Uterus (tissue), 2 donors: ENCODE measurements at regions not wholly inside any gene's neighbourhood (a gene's known extent, or its start where the extent isn't known, plus 50 kb on each side); places are given as distances from the start of the nearest gene placed in this dataset.

Source experiments
- POLR2A ChIP-seq, 2 donors: fragments of 450-650 bp; IDR thresholded peaks; one replicate each; pipeline ENCODE4 v1.6.1; 2016; ENCODE audit warnings: antibody characterized with exemption in 2 of 2, mild to moderate bottlenecking in 1 of 2, moderate library complexity in 1 of 2
- TF ChIP-seq, protein P1 (sequence below), 4 experiments: fragments of 200-600 bp in 2 of 4; fragments of 450-650 bp in 2 of 4; sonication (generic) in 2 of 4; IDR thresholded peaks; one replicate each; pipeline ENCODE4 v1.5.1; 2016 to 2019; ENCODE audit warnings: antibody characterized with exemption in 4 of 4, mild to moderate bottlenecking in 2 of 4, moderate library complexity in 1 of 4

DNA sequence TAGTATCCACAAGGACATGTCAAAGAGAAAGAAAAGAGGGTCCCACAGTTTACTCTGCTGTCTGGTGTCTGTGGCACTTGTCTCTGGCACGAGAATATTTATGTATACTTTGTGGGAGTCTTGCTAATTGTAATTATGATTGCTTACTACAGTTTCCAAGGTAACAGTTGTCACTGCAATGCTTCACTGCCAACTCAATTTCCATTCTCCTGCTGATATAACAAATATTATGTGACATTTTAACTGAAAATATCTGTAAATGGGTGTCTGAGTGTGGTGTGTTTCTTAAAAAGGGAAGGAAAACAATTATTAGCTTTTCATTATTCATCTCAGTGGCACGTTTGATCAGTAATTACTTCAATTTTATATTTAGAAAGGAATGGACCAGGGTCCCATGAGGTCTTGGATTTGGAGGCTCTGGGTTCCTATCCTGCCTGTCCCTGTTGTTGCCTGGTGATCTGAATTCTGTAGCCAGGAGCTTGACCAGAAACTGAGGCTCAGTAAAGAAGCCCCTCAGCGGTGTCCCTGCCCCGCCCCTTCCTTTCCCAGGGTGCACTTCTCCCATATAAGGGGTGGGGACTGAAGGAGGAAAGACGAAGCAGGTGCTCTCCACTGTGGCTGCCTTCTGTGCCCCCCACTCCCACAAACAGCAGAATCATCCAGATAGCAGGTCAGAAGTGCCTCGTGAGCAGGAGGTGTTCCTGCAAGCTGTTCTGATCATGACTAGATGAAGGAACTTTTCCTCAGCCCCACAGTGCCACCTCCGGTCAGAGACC is 137.3 kb upstream of the KIF2A start:
- TF ChIP-seq, protein P1, sequence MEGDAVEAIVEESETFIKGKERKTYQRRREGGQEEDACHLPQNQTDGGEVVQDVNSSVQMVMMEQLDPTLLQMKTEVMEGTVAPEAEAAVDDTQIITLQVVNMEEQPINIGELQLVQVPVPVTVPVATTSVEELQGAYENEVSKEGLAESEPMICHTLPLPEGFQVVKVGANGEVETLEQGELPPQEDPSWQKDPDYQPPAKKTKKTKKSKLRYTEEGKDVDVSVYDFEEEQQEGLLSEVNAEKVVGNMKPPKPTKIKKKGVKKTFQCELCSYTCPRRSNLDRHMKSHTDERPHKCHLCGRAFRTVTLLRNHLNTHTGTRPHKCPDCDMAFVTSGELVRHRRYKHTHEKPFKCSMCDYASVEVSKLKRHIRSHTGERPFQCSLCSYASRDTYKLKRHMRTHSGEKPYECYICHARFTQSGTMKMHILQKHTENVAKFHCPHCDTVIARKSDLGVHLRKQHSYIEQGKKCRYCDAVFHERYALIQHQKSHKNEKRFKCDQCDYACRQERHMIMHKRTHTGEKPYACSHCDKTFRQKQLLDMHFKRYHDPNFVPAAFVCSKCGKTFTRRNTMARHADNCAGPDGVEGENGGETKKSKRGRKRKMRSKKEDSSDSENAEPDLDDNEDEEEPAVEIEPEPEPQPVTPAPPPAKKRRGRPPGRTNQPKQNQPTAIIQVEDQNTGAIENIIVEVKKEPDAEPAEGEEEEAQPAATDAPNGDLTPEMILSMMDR (IDR thresholded peaks at IDR 0.05): no peak
- no peak for TF ChIP-seq POLR2A (IDR thresholded peaks at IDR 0.05)
